DMS 273 (cell line): ENCODE measurements at regions not wholly inside any gene's neighbourhood (a gene's known extent, or its start where the extent isn't known, plus 50 kb on each side); places are given as distances from the start of the nearest gene placed in this dataset.

Source experiments
- DNase-seq: peaks from one replicate; lab custom pipeline; 2025; ENCODE audit not compliant: unreplicated experiment; lab: John Stamatoyannopoulos, UW

DNA sequence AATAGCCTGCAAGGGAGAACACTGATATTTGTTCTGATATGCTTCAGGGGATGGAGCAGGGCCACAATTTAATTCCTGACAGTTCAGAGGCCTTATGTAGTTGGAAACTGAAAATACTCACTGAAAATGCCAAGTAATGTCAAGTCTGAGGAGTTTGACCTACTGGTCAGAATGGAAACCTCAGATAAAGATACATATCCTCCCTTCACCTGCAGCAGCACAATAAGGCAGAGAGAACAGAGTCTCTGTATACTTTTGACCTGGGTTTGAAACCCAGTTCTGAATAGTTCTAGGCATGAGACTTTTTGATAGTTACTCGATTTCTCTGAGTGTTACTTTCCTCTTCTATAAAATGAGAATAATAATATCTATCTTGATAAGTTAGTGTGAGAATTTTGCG is 65.8 kb upstream of the TRPC5 start:
- no peak for DNase-seq

DNA sequence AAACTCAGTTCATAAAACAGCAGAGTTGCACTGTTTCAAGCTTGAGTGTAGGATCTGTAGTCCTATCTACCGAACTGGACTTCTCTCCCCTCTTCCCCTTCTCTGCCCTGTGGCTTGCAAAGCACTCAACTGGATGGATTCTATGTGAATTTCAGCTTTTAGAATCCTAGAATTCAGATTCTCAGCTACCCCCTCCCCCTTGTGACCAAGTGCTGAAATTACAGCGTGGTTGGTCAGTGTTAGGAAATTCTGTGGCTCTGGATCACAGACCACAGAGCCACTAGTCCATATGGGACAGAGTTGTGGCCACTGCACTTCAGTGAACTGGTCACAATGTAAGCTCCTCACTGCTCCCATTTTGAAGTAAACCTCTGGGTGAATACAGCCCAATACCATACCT is 64.6 kb upstream of the TRPC5 start:
- DNase-seq, result peak; percentile 50

DNA sequence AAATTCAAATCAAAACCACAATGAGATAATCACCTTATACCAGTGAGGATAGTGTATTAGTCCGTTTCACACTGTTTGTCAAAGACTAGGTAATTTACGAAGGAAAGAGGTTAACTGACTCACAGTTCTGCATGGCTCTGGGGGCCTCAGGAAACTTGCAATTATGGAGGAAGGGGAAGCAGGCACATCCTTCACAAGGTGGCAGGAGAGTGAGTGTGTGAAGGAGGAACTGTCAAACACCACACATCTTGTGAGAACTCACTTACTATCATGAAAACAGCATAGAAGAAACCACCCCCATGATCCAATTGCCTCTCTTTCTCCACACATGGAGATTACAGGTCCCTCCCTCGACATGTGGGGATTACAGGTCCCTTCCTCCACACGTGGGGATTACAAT is 54.7 kb upstream of the TRPC5 start:
- no peak for DNase-seq
